ENCODE measurements at regions not wholly inside any gene's neighbourhood (a gene's known extent, or its start where the extent isn't known, plus 50 kb on each side); places are given as distances from the start of the nearest gene placed in this dataset.

DNA sequence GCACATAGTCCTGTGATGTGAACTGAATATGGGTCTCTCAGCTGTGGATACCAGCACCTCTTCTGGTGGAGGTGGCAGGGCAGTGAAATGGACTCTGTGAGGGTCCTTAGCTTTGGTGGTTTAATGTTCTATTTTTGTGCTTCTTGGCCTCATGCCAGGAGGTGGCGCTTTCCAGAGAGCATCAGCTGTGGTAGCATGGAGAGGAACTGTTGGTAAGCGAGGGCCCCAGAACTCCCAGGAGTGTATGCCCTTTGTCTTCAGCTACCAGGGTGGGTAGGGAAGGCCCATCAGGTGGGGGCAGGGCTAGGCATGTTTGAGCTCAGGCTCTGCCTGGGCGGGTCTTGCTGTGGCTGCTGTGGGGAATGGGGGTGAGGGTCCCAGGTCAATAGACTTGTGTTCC is 241.7 kb downstream of the AEBP2 start:
- TF ChIP-seq, protein P1, sequence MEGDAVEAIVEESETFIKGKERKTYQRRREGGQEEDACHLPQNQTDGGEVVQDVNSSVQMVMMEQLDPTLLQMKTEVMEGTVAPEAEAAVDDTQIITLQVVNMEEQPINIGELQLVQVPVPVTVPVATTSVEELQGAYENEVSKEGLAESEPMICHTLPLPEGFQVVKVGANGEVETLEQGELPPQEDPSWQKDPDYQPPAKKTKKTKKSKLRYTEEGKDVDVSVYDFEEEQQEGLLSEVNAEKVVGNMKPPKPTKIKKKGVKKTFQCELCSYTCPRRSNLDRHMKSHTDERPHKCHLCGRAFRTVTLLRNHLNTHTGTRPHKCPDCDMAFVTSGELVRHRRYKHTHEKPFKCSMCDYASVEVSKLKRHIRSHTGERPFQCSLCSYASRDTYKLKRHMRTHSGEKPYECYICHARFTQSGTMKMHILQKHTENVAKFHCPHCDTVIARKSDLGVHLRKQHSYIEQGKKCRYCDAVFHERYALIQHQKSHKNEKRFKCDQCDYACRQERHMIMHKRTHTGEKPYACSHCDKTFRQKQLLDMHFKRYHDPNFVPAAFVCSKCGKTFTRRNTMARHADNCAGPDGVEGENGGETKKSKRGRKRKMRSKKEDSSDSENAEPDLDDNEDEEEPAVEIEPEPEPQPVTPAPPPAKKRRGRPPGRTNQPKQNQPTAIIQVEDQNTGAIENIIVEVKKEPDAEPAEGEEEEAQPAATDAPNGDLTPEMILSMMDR (IDR thresholded peaks at IDR 0.05) = no peak
- TF ChIP-seq SIN3A (IDR thresholded peaks at IDR 0.05; ENCODE audit: borderline replicate concordance, insufficient read depth, low read depth, low read length) (no peak), TCF7L2 (IDR thresholded peaks at IDR 0.05; ENCODE audit: low read depth, low read length) (no peak), POLR2AphosphoS5 (IDR thresholded peaks at IDR 0.05; ENCODE audit: low read depth, low read length) (no peak)
- TF ChIP-seq, protein P2, sequence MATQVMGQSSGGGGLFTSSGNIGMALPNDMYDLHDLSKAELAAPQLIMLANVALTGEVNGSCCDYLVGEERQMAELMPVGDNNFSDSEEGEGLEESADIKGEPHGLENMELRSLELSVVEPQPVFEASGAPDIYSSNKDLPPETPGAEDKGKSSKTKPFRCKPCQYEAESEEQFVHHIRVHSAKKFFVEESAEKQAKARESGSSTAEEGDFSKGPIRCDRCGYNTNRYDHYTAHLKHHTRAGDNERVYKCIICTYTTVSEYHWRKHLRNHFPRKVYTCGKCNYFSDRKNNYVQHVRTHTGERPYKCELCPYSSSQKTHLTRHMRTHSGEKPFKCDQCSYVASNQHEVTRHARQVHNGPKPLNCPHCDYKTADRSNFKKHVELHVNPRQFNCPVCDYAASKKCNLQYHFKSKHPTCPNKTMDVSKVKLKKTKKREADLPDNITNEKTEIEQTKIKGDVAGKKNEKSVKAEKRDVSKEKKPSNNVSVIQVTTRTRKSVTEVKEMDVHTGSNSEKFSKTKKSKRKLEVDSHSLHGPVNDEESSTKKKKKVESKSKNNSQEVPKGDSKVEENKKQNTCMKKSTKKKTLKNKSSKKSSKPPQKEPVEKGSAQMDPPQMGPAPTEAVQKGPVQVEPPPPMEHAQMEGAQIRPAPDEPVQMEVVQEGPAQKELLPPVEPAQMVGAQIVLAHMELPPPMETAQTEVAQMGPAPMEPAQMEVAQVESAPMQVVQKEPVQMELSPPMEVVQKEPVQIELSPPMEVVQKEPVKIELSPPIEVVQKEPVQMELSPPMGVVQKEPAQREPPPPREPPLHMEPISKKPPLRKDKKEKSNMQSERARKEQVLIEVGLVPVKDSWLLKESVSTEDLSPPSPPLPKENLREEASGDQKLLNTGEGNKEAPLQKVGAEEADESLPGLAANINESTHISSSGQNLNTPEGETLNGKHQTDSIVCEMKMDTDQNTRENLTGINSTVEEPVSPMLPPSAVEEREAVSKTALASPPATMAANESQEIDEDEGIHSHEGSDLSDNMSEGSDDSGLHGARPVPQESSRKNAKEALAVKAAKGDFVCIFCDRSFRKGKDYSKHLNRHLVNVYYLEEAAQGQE (IDR thresholded peaks at IDR 0.05; ENCODE audit: insufficient read depth in 1 of 2, low read depth in 2 of 2, low read length in 1 of 2) = no peak
- BruUV-seq (replicated peaks) = no TSS peak
- in situ Hi-C loops (cut with HindIII; ENCODE audit: low pct_unique_long_range_greater_than_20kb, low sequenced_read_pairs) = no loop called here
- Histone ChIP-seq H3K4me3 (ENCODE audit: low read depth in 2 of 2, low read length in 2 of 2) (no peak overlapping the region), H3K4me1 (ENCODE audit: control insufficient read depth, insufficient read depth, low read length) (no peaks in the 10 kb centered on the region), H3K9me3 (ENCODE audit: control insufficient read depth, insufficient read depth, low read depth, low read length) (no peaks in the 10 kb centered on the region), H3K36me3 (ENCODE audit: control insufficient read depth, insufficient read depth, low read length) (no peaks in the 10 kb centered on the region), H3K27me3 (ENCODE audit: control insufficient read depth, insufficient read depth, low read length) (no peaks in the 10 kb centered on the region), H3K27ac (ENCODE audit: low read length) (no peak overlapping the region)
- ChIA-PET CTCF (no interaction called here), POLR2A (no interaction called here)
- ATAC-seq (no peak), DNase-seq (ENCODE audit: low read depth, low spot score) (no peak)
- intact Hi-C loops (cut with micrococcal nuclease; ENCODE audit: unreplicated experiment) = no loop called here

- ATAC-seq (no peak), DNase-seq (ENCODE audit: low read depth, low spot score) (no peak)
- TF ChIP-seq POLR2AphosphoS5 (IDR thresholded peaks at IDR 0.05; ENCODE audit: low read depth, low read length) = no peak
- TF ChIP-seq TCF7L2 (IDR thresholded peaks at IDR 0.05; ENCODE audit: low read depth, low read length) = no peak
- no peak for TF ChIP-seq SIN3A (IDR thresholded peaks at IDR 0.05; ENCODE audit: borderline replicate concordance, insufficient read depth, low read depth, low read length)
- TF ChIP-seq, protein P2 (IDR thresholded peaks at IDR 0.05; ENCODE audit: insufficient read depth in 1 of 2, low read depth in 2 of 2, low read length in 1 of 2) = no peak
- TF ChIP-seq, protein P1 (IDR thresholded peaks at IDR 0.05) = no peak
- Histone ChIP-seq H3K27ac (ENCODE audit: low read length) (no peak overlapping the region), H3K27me3 (ENCODE audit: control insufficient read depth, insufficient read depth, low read length) (no peaks in the 10 kb centered on the region), H3K4me1 (ENCODE audit: control insufficient read depth, insufficient read depth, low read length) (no peaks in the 10 kb centered on the region), H3K9me3 (ENCODE audit: control insufficient read depth, insufficient read depth, low read depth, low read length) (no peaks in the 10 kb centered on the region), H3K4me3 (ENCODE audit: low read depth in 2 of 2, low read length in 2 of 2) (no peak overlapping the region), H3K36me3 (ENCODE audit: control insufficient read depth, insufficient read depth, low read length) (no peaks in the 10 kb centered on the region)
- in situ Hi-C loops (cut with HindIII; ENCODE audit: low pct_unique_long_range_greater_than_20kb, low sequenced_read_pairs) (no loop called here), intact Hi-C loops (cut with micrococcal nuclease; ENCODE audit: unreplicated experiment) (no loop called here)
- ChIA-PET CTCF (no interaction called here), POLR2A (no interaction called here)
- no TSS peak for BruUV-seq (replicated peaks)
Measured at GRCh38 chr12:19683178-19683927, 244.1 kb downstream of the AEBP2 start.
